ENCODE measurements at regions not wholly inside any gene's neighbourhood (a gene's known extent, or its start where the extent isn't known, plus 50 kb on each side); places are given as distances from the start of the nearest gene placed in this dataset.

GRCh38 chr4:132328761-132329160 is 820.3 kb upstream of the PCDH10 start:
- H3K27ac ChIP-seq = no peak overlapping the region
- no peaks in the 10 kb centered on the region for H3K27me3 ChIP-seq
- H3K4me3 ChIP-seq = no peak overlapping the region
- H3K9me3 ChIP-seq = no peaks in the 10 kb centered on the region
- intact Hi-C loops (cut with DNase I; ENCODE audit: low total_unique reads) = no loop called here
- in situ Hi-C loops (cut with MboI; ENCODE audit: low pct_ligation_motif_present in 1 of 4, low pct_unique_long_range_greater_than_20kb in 1 of 4, low sequenced_read_pairs in 3 of 4) = no loop called here
- 50 to 86% methylated on average over 1 of the region's 1 CpG for WGBS, 2 donors (ENCODE audit: low coverage in 1 of 2)
- TF ChIP-seq POLR2AphosphoS5 (IDR thresholded peaks at IDR 0.05) (no peak), CTCF (IDR thresholded peaks at IDR 0.05) (no peak), POLR2A (IDR thresholded peaks at IDR 0.05) (no peak), EP300 (IDR thresholded peaks at IDR 0.05; ENCODE audit: low read depth) (no peak)
- H3K4me1 ChIP-seq = no peaks in the 10 kb centered on the region
- DNase-seq = no peak
- H3K36me3 ChIP-seq = no peaks in the 10 kb centered on the region

DNA sequence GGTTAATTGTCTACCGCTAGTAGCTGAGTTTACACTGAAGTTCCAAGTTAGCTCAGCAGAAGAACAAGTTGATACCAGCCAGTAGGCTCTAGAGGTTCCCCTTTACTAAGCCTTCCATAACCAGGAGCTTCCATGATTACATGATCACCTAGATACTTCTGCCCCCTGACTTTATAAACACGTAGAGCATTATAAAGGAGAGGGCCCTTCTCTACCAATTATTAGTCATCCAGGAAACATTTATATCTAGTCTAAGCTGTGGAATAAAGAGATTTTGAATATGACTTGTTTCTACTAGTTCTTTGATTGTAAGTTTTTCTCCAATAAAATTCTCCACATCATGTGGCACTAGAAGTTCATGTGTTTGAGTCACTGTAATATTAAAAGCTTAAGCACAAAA is 818.1 kb upstream of the PCDH10 start:
- no peak overlapping the region for H3K4me3 ChIP-seq
- TF ChIP-seq CTCF (IDR thresholded peaks at IDR 0.05) (no peak), EP300 (IDR thresholded peaks at IDR 0.05; ENCODE audit: low read depth) (no peak), POLR2AphosphoS5 (IDR thresholded peaks at IDR 0.05) (no peak), POLR2A (IDR thresholded peaks at IDR 0.05) (no peak)
- intact Hi-C loops (cut with DNase I; ENCODE audit: low total_unique reads) (no loop called here), in situ Hi-C loops (cut with MboI; ENCODE audit: low pct_ligation_motif_present in 1 of 4, low pct_unique_long_range_greater_than_20kb in 1 of 4, low sequenced_read_pairs in 3 of 4) (no loop called here)
- H3K27me3 ChIP-seq = no peaks in the 10 kb centered on the region
- no peaks in the 10 kb centered on the region for H3K9me3 ChIP-seq
- 88% methylated on average over 2 of the region's 2 CpGs; no CpG with 5 or more reads in 1 of the 2 donors for WGBS, 2 donors (ENCODE audit: low coverage in 1 of 2)
- no peak for DNase-seq
- no peaks in the 10 kb centered on the region for H3K36me3 ChIP-seq
- H3K4me1 ChIP-seq = no peaks in the 10 kb centered on the region
- no peak overlapping the region for H3K27ac ChIP-seq

GRCh38 chr4:132332932-132333723 is 816.0 kb upstream of the PCDH10 start:
- WGBS, 2 donors (ENCODE audit: low coverage in 1 of 2) = 40 to 83% methylated on average over 1 of the region's 1 CpG
- in situ Hi-C loops (cut with MboI; ENCODE audit: low pct_ligation_motif_present in 1 of 4, low pct_unique_long_range_greater_than_20kb in 1 of 4, low sequenced_read_pairs in 3 of 4) (no loop called here), intact Hi-C loops (cut with DNase I; ENCODE audit: low total_unique reads) (no loop called here)
- Histone ChIP-seq H3K36me3 (no peaks in the 10 kb centered on the region), H3K4me3 (no peak overlapping the region), H3K27me3 (no peaks in the 10 kb centered on the region), H3K27ac (no peak overlapping the region), H3K4me1 (no peaks in the 10 kb centered on the region), H3K9me3 (no peaks in the 10 kb centered on the region)
- TF ChIP-seq POLR2A (IDR thresholded peaks at IDR 0.05) (no peak), CTCF (IDR thresholded peaks at IDR 0.05) (peak in 1 of 5 experiments; percentile 12)
- no peak for DNase-seq

GRCh38 chr4:132333724-132334047 is 815.4 kb upstream of the PCDH10 start:
- Histone ChIP-seq H3K27ac (no peak overlapping the region), H3K9me3 (no peaks in the 10 kb centered on the region), H3K4me3 (no peak overlapping the region), H3K4me1 (no peaks in the 10 kb centered on the region), H3K27me3 (no peaks in the 10 kb centered on the region), H3K36me3 (no peaks in the 10 kb centered on the region)
- in situ Hi-C loops (cut with MboI; ENCODE audit: low pct_ligation_motif_present in 1 of 4, low pct_unique_long_range_greater_than_20kb in 1 of 4, low sequenced_read_pairs in 3 of 4) (no loop called here), intact Hi-C loops (cut with DNase I; ENCODE audit: low total_unique reads) (no loop called here)
- no peak for TF ChIP-seq EP300 (IDR thresholded peaks at IDR 0.05; ENCODE audit: low read depth)
- TF ChIP-seq POLR2AphosphoS5 (IDR thresholded peaks at IDR 0.05) = no peak
- no peak for TF ChIP-seq CTCF (IDR thresholded peaks at IDR 0.05)
- no peak for TF ChIP-seq POLR2A (IDR thresholded peaks at IDR 0.05)
- no peak for DNase-seq
- 59 to 73% methylated on average over 1 of the region's 1 CpG for WGBS, 2 donors (ENCODE audit: low coverage in 1 of 2)
